K562 (cell line): ENCODE measurements at regions not wholly inside any gene's neighbourhood (a gene's known extent, or its start where the extent isn't known, plus 50 kb on each side); places are given as distances from the start of the nearest gene placed in this dataset.

ENCODE experiments used
- ATAC-seq: fragments of 200-7000 bp; cut with Tn5 transposase; 3 replicates; pipeline ENCODE4 v1.9.1; 2020; ENCODE audit warnings: moderate library complexity
- BruUV-seq: library from RNA; stranded (reverse); fragments of 400-500 nt; replicated peaks from 2 replicates; lab custom pipeline; 2021; lab: Mats Ljungman, UMichigan
- CTCF ChIA-PET: fragments of 300-600 bp; formaldehyde crosslinking; extraction: SDS; loops from one replicate; lab custom pipeline; 2021; ENCODE audit warnings: low intra/inter-chr PET ratio; lab: Yijun Ruan, JAX
- POLR2A ChIA-PET: fragments of 300-600, 350-650 bp; sonication (Branson Sonifier 250); formaldehyde crosslinking; extraction: SDS; loops from one replicate; lab custom pipeline; 2021; ENCODE audit warnings: antibody characterized with exemption, inconsistent platforms; lab: Yijun Ruan, JAX
- DNase-seq, 4 experiments: peaks; one replicate each; pipeline versions ENCODE4 v3.0.0 to v3.0.0-alpha.2; 2011 to 2018; ENCODE audit warnings: low spot score in 3 of 4, mixed read lengths in 3 of 4; ENCODE audit errors: extremely low read depth in 1 of 4
- FAIRE-seq: peaks from 2 replicates; lab custom pipeline; 2011; peaks lifted over from hg19 to GRCh38; lab: Jason Lieb, UNC
- H2AFZ ChIP-seq: 2 replicates; pipeline ENCODE4 v1.6.0; 2011; ENCODE audit warnings: low read depth, low read length, control low read depth, inconsistent platforms
- H3K27ac ChIP-seq: fragments of 200-600 bp; 3 replicates; pipeline ENCODE4 v1.8.0; 2011; ENCODE audit warnings: low read depth, mild to moderate bottlenecking, control low read depth, inconsistent platforms, low read length, moderate library complexity, mixed read lengths; ENCODE audit errors: extremely low read depth
- H3K27me3 ChIP-seq, 2 experiments: fragments of 300-600 bp in 1 of 2; 2 replicates in 1 of 2; 3 replicates in 1 of 2; pipeline versions ENCODE4 v1.6.0 to v1.8.0; 2011; ENCODE audit warnings: inconsistent platforms in 2 of 2, low read length in 2 of 2, mild to moderate bottlenecking in 1 of 2, mixed read lengths in 1 of 2, moderate library complexity in 1 of 2; ENCODE audit not compliant: control insufficient read depth in 2 of 2, insufficient read depth in 2 of 2
- H3K36me3 ChIP-seq: fragments of 300-600 bp; 3 replicates; pipeline ENCODE4 v1.8.0; 2011; ENCODE audit warnings: mild to moderate bottlenecking, low read length, inconsistent platforms; ENCODE audit not compliant: control insufficient read depth, insufficient read depth
- H3K4me1 ChIP-seq, 2 experiments: fragments of 200-600 bp in 1 of 2; replicated peaks in 1 of 2; 2 replicates in 1 of 2; 3 replicates in 1 of 2; pipeline versions ENCODE4 v1.5.1 to v1.8.0; 2011; ENCODE audit warnings: inconsistent platforms in 2 of 2, low read length in 2 of 2, mild to moderate bottlenecking in 1 of 2, mixed read lengths in 1 of 2, moderate library complexity in 1 of 2; ENCODE audit not compliant: control insufficient read depth in 2 of 2, insufficient read depth in 2 of 2
- H3K4me2 ChIP-seq: 2 replicates; pipeline ENCODE4 v1.6.1; 2011; ENCODE audit warnings: low read length, control low read depth, inconsistent platforms, mixed read lengths; ENCODE audit not compliant: insufficient read depth
- H3K4me3 ChIP-seq: fragments of 200-600 bp; sonication (generic), shearing (Covaris generic); 2 replicates; pipeline ENCODE4 v1.5.1; 2016; ENCODE audit warnings: control low read depth, inconsistent platforms
- H3K79me2 ChIP-seq: fragments of 200-600 bp; 3 replicates; pipeline ENCODE4 v1.8.0; 2011; ENCODE audit warnings: low read length, inconsistent platforms; ENCODE audit not compliant: control insufficient read depth, insufficient read depth
- H3K9ac ChIP-seq, 2 experiments: 2 replicates each; pipeline versions ENCODE4 v1.6.0 to v1.6.1; 2011; ENCODE audit warnings: low read depth in 2 of 2, low read length in 2 of 2, control low read depth in 1 of 2, inconsistent platforms in 1 of 2, mild to moderate bottlenecking in 1 of 2, mixed read lengths in 1 of 2; ENCODE audit not compliant: insufficient read depth in 1 of 2
- H3K9me1 ChIP-seq: one replicate; pipeline ENCODE4 v1.6.0; 2011; ENCODE audit warnings: inconsistent platforms, mild to moderate bottlenecking, low read length, moderate library complexity; ENCODE audit not compliant: control insufficient read depth, insufficient read depth
- H3K9me3 ChIP-seq: replicated peaks from 2 replicates; pipeline ENCODE4 v1.5.1; 2011; ENCODE audit warnings: low read depth, low read length, inconsistent platforms; ENCODE audit not compliant: control insufficient read depth, insufficient read depth
- H4K20me1 ChIP-seq: replicated peaks from 2 replicates; pipeline ENCODE4 v1.6.1; 2011; ENCODE audit warnings: low read length, inconsistent platforms, mixed read lengths; ENCODE audit not compliant: control insufficient read depth, insufficient read depth
- HES1 ChIP-seq: fragments of 450-650 bp; IDR thresholded peaks from 2 replicates; pipeline ENCODE4 v1.6.1; 2016; ENCODE audit warnings: low read depth, mild to moderate bottlenecking, moderate library complexity
- ZNF444 ChIP-seq: fragments of 250-450 bp; sonication (Bioruptor Pico); IDR thresholded peaks from 2 replicates; pipeline ENCODE4 v1.4.0; 2020; ENCODE audit warnings: mild to moderate bottlenecking, moderate library complexity
- WGBS: fragments of 100-300 bp; shearing (Covaris generic); methylation state at CpG from one replicate; pipeline ENCODE4 v1.1.6; 2016; ENCODE audit warnings: low coverage, mixed read lengths; ENCODE audit not compliant: insufficient coverage; ENCODE audit errors: missing lambda C conversion rate; 5-methylcytosine and 5-hydroxymethylcytosine counted together
- in situ Hi-C: fragments of 300-500 bp; cut with MboI; formaldehyde crosslinking; loops from 4 replicates; pipeline ENCODE4 v1.15.0; 2018; ENCODE audit warnings: inconsistent platforms, mixed read lengths
- intact Hi-C: fragments of 100-400 bp; cut with micrococcal nuclease; formaldehyde crosslinking; loops from 2 replicates; pipeline ENCODE4 v1.14.2; 2022
- TF ChIP-seq, protein P1 (sequence below), 2 experiments: fragments of 450-650 bp; IDR thresholded peaks; 2 replicates each; pipeline ENCODE4 v1.6.1; 2016; ENCODE audit warnings: mild to moderate bottlenecking in 2 of 2, borderline replicate concordance in 1 of 2, low read depth in 1 of 2, moderate library complexity in 1 of 2

- no peak for FAIRE-seq
- 0% methylated on average over 1 of the region's 1 CpG for WGBS
- no peaks in the 10 kb centered on the region for H3K27me3 ChIP-seq
- no peak overlapping the region for H2AFZ ChIP-seq
- H3K4me2 ChIP-seq: no peak overlapping the region
- in situ Hi-C loops (no loop called here), intact Hi-C loops (no loop called here)
- no peaks in the 10 kb centered on the region for H3K9me1 ChIP-seq
- no peak overlapping the region for H3K4me3 ChIP-seq
- H3K79me2 ChIP-seq: no peaks in the 10 kb centered on the region
- BruUV-seq: no TSS peak
- H3K9me3 ChIP-seq: no peaks in the 10 kb centered on the region
- H3K9ac ChIP-seq: no peak overlapping the region
- no peak for ATAC-seq
- H3K36me3 ChIP-seq: no peaks in the 10 kb centered on the region
- H3K4me1 ChIP-seq: no peaks in the 10 kb centered on the region
- POLR2A ChIA-PET: no interaction called here
- no peak for DNase-seq
- TF ChIP-seq ZNF444 (CRISPR knock-in tag) (no peak), HES1 (no peak)
- TF ChIP-seq, protein P1, sequence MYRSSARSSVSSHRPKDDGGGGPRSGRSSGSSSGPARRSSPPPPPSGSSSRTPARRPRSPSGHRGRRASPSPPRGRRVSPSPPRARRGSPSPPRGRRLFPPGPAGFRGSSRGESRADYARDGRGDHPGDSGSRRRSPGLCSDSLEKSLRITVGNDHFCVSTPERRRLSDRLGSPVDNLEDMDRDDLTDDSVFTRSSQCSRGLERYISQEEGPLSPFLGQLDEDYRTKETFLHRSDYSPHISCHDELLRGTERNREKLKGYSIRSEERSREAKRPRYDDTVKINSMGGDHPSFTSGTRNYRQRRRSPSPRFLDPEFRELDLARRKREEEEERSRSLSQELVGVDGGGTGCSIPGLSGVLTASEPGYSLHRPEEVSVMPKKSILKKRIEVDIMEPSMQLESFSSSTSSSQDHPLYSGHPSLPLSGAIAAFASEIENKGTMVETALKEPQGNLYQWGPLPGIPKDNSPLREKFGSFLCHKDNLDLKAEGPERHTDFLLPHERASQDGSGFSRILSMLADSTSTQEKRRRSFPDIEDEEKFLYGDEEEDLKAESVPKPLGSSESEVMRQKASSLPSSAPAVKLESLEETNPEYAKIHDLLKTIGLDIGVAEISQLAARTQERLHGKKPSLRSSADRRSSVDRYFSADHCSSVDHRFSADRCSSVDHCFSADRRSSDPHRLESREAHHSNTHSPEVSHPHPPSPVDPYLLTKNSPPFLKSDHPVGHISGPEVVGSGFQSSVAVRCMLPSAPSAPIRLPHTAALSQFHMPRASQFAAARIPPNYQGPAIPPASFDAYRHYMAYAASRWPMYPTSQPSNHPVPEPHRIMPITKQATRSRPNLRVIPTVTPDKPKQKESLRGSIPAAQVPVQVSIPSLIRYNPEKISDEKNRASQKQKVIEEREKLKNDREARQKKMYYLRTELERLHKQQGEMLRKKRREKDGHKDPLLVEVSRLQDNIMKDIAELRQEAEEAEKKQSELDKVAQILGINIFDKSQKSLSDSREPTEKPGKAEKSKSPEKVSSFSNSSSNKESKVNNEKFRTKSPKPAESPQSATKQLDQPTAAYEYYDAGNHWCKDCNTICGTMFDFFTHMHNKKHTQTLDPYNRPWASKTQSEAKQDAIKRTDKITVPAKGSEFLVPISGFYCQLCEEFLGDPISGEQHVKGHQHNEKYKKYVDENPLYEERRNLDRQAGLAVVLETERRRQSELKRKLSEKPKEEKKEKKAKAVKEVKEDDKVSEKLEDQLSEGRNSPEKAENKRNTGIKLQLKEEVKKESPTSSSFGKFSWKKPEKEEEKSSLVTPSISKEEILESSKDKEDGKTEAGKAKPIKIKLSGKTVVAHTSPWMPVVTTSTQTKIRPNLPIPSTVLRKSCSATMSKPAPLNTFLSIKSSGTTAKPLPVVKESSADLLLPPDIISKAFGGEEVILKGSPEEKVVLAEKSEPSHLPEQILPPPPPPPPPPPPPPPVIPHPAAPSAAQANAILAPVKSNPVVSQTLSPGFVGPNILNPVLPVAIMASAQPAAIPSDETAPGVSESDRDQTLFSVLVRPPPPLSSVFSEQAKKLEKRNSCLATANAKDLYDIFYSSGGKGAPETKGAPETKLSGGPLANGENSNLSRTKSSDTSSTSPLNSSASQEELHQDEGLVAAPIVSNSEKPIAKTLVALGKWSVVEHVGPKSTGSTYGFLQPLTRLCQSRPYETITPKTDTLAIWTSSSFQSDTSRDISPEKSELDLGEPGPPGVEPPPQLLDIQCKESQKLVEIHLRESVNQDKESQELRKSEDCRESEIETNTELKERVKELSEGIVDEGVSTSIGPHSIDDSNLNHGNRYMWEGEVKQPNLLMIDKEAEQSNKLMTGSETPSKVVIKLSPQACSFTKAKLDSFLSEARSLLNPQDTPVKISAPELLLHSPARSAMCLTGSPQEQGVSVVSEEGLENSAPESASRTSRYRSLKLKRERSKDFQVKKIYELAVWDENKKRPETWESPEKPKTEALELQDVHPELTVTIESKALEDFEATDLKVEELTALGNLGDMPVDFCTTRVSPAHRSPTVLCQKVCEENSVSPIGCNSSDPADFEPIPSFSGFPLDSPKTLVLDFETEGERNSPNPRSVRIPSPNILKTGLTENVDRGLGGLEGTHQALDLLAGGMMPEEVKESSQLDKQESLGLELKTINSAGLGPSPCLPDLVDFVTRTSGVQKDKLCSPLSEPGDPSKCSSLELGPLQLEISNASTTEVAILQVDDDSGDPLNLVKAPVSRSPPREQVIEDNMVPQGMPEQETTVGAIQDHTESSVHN (IDR thresholded peaks at IDR 0.05; ENCODE audit: borderline replicate concordance in 1 of 2, low read depth in 1 of 2): no peak
- H4K20me1 ChIP-seq: no peaks in the 10 kb centered on the region
- H3K27ac ChIP-seq: no peak overlapping the region
- CTCF ChIA-PET: no interaction called here
Measured at GRCh38 chr12:90060031-90060430, 351.4 kb upstream of the ATP2B1 start.
